Naive thymus-derived CD4-positive, alpha-beta T cell (primary cell): ENCODE measurements at regions not wholly inside any gene's neighbourhood (a gene's known extent, or its start where the extent isn't known, plus 50 kb on each side); places are given as distances from the start of the nearest gene placed in this dataset.

Experiments used
- ATAC-seq: fragments of 150-1000 bp; cut with Tn5 transposase; 2 replicates; pipeline ENCODE4 v1.10.0; 2021; ENCODE audit warnings: mild to moderate bottlenecking, moderate library complexity
- CTCF ChIA-PET: fragments of 350-600 bp; sonication (Branson Sonifier 250); formaldehyde crosslinking; loops from one replicate; lab custom pipeline; 2021; ENCODE audit warnings: antibody characterized with exemption; lab: Charles Lee
- POLR2A ChIA-PET: fragments of 350-600 bp; sonication (Branson Sonifier 250); formaldehyde crosslinking; loops from one replicate; lab custom pipeline; 2021; ENCODE audit warnings: antibody characterized with exemption, inconsistent platforms; lab: Charles Lee
- DNase-seq, 9 donors: peaks; one replicate each; pipeline versions ENCODE4 v3.0.0 to v3.0.0-alpha.2; 2020 to 2022; ENCODE audit warnings: mixed read lengths in 1 of 9
- H3K27ac ChIP-seq: one replicate; pipeline ENCODE4 v1.7.0; 2013; ENCODE audit warnings: mild to moderate bottlenecking, low read depth, low read length, moderate library complexity
- H3K27me3 ChIP-seq, 2 donors: one replicate each; pipeline ENCODE4 v1.7.0; 2013; ENCODE audit warnings: low read length in 2 of 2, mild to moderate bottlenecking in 2 of 2, moderate library complexity in 2 of 2; ENCODE audit not compliant: control insufficient read depth in 2 of 2, insufficient read depth in 2 of 2
- H3K36me3 ChIP-seq, 3 experiments: 1 replicate in 2 of 3; 2 replicates in 1 of 3; pipeline ENCODE4 v1.7.0; 2013; ENCODE audit warnings: low read length in 3 of 3, mild to moderate bottlenecking in 3 of 3, moderate library complexity in 1 of 3; ENCODE audit not compliant: insufficient read depth in 3 of 3, control insufficient read depth in 2 of 3
- H3K4me1 ChIP-seq, 2 donors: one replicate each; pipeline ENCODE4 v1.7.0; 2013; ENCODE audit warnings: low read length in 2 of 2, mild to moderate bottlenecking in 2 of 2, moderate library complexity in 1 of 2; ENCODE audit not compliant: control insufficient read depth in 2 of 2, insufficient read depth in 2 of 2
- H3K4me3 ChIP-seq: 2 replicates; pipeline ENCODE4 v1.7.0; 2013; ENCODE audit warnings: mild to moderate bottlenecking, low read length
- H3K9me3 ChIP-seq, 3 experiments: 1 replicate in 2 of 3; 2 replicates in 1 of 3; pipeline ENCODE4 v1.7.0; 2013; ENCODE audit warnings: low read length in 3 of 3; ENCODE audit not compliant: control insufficient read depth in 2 of 3
- H3K27ac Mint-ChIP-seq, 9 donors: one replicate each; pipeline ENCODE4 v1.8.0; 2020 to 2022; ENCODE audit warnings: mixed read lengths in 9 of 9, mild to moderate bottlenecking in 8 of 9, moderate library complexity in 5 of 9, inconsistent platforms in 2 of 9
- H3K27me3 Mint-ChIP-seq, 5 donors: one replicate each; pipeline ENCODE4 v1.8.0; 2021 to 2022; ENCODE audit warnings: mixed read lengths in 5 of 5, mild to moderate bottlenecking in 1 of 5
- H3K36me3 Mint-ChIP-seq, 5 donors: one replicate each; pipeline ENCODE4 v1.8.0; 2020 to 2022; ENCODE audit warnings: mixed read lengths in 5 of 5, mild to moderate bottlenecking in 3 of 5, inconsistent platforms in 1 of 5
- H3K4me1 Mint-ChIP-seq, 7 donors: one replicate each; pipeline ENCODE4 v1.8.0; 2020 to 2022; ENCODE audit warnings: mixed read lengths in 7 of 7, mild to moderate bottlenecking in 3 of 7, inconsistent platforms in 1 of 7
- H3K4me3 Mint-ChIP-seq, 10 donors: one replicate each; pipeline ENCODE4 v1.8.0; 2020 to 2022; ENCODE audit warnings: mild to moderate bottlenecking in 10 of 10, mixed read lengths in 10 of 10, moderate library complexity in 6 of 10, inconsistent platforms in 2 of 10
- H3K9me3 Mint-ChIP-seq, 11 donors: one replicate each; pipeline ENCODE4 v1.8.0; 2020 to 2022; ENCODE audit warnings: mixed read lengths in 11 of 11, mild to moderate bottlenecking in 4 of 11, inconsistent platforms in 1 of 11, moderate library complexity in 1 of 11
- intact Hi-C, 2 donors: fragments of 100-400 bp; cut with micrococcal nuclease; formaldehyde crosslinking; loops; one replicate each; pipeline ENCODE4 v1.15.1; 2023

GRCh38 chr22:34526681-34527080 lies 539.3 kb upstream of the ISX start:
- Histone ChIP-seq H3K27me3 (no peaks in the 10 kb centered on the region), H3K4me1 (no peaks in the 10 kb centered on the region), H3K27ac (no peak overlapping the region), H3K36me3 (no peaks in the 10 kb centered on the region), H3K4me3 (no peak overlapping the region), H3K9me3 (no peaks in the 10 kb centered on the region)
- H3K4me3 Mint-ChIP-seq: no peak overlapping the region
- peaks cover 0 to 8% (median 4%) of the 10 kb centered on the region in 5 donors for H3K27me3 Mint-ChIP-seq
- H3K4me1 Mint-ChIP-seq: no peaks in the 10 kb centered on the region
- no peak for DNase-seq
- ATAC-seq: no peak
- POLR2A ChIA-PET: no interaction called here
- intact Hi-C loops: no loop called here
- peaks cover 0 to 4% (median 0%) of the 10 kb centered on the region in 11 donors for H3K9me3 Mint-ChIP-seq
- H3K27ac Mint-ChIP-seq: no peak overlapping the region
- no peaks in the 10 kb centered on the region for H3K36me3 Mint-ChIP-seq
- CTCF ChIA-PET: no interaction called here

- H3K36me3 Mint-ChIP-seq: no peaks in the 10 kb centered on the region
- POLR2A ChIA-PET: no interaction called here
- Histone ChIP-seq H3K9me3 (no peaks in the 10 kb centered on the region), H3K36me3 (no peaks in the 10 kb centered on the region), H3K4me1 (no peaks in the 10 kb centered on the region), H3K27ac (no peak overlapping the region), H3K4me3 (no peak overlapping the region), H3K27me3 (no peaks in the 10 kb centered on the region)
- no peak overlapping the region for H3K4me3 Mint-ChIP-seq
- intact Hi-C loops: no loop called here
- DNase-seq (no peak), ATAC-seq (no peak)
- CTCF ChIA-PET: no interaction called here
- no peak overlapping the region for H3K27ac Mint-ChIP-seq
- peaks cover 0 to 13% (median 5%) of the 10 kb centered on the region in 5 donors for H3K27me3 Mint-ChIP-seq
- peaks cover 0 to 25% (median 6%) of the 10 kb centered on the region in 11 donors for H3K9me3 Mint-ChIP-seq
- no peaks in the 10 kb centered on the region for H3K4me1 Mint-ChIP-seq
Measured at GRCh38 chr22:34534101-34534500, 531.9 kb upstream of the ISX start.

GRCh38 chr22:34567367-34567766 lies 498.6 kb upstream of the ISX start:
- H3K9me3 ChIP-seq: no peaks in the 10 kb centered on the region
- CTCF ChIA-PET: no interaction called here
- H3K4me1 ChIP-seq: no peaks in the 10 kb centered on the region
- no peaks in the 10 kb centered on the region for H3K36me3 Mint-ChIP-seq
- H3K4me3 Mint-ChIP-seq: no peak overlapping the region
- no peak overlapping the region for H3K4me3 ChIP-seq
- no peak overlapping the region for H3K27ac ChIP-seq
- no peak for DNase-seq
- H3K9me3 Mint-ChIP-seq: peaks cover 0 to 15% (median 3%) of the 10 kb centered on the region in 11 donors
- peaks cover 0 to 12% (median 6%) of the 10 kb centered on the region in 5 donors for H3K27me3 Mint-ChIP-seq
- no peaks in the 10 kb centered on the region for H3K27me3 ChIP-seq
- POLR2A ChIA-PET: no interaction called here
- intact Hi-C loops: no loop called here
- no peak overlapping the region for H3K27ac Mint-ChIP-seq
- no peaks in the 10 kb centered on the region for H3K4me1 Mint-ChIP-seq
- no peak for ATAC-seq
- no peaks in the 10 kb centered on the region for H3K36me3 ChIP-seq

- Mint-ChIP-seq H3K4me3 (no peak overlapping the region), H3K27me3 (no peaks in the 10 kb centered on the region), H3K4me1 (no peaks in the 10 kb centered on the region), H3K9me3 (peaks cover 0 to 11% (median 3%) of the 10 kb centered on the region in 11 donors), H3K36me3 (no peaks in the 10 kb centered on the region), H3K27ac (no peak overlapping the region)
- Histone ChIP-seq H3K27me3 (no peaks in the 10 kb centered on the region), H3K27ac (no peak overlapping the region), H3K4me3 (no peak overlapping the region), H3K36me3 (no peaks in the 10 kb centered on the region), H3K9me3 (no peaks in the 10 kb centered on the region), H3K4me1 (no peaks in the 10 kb centered on the region)
- ChIA-PET POLR2A (no interaction called here), CTCF (no interaction called here)
- intact Hi-C loops: no loop called here
- ATAC-seq (no peak), DNase-seq (no peak)
Measured at GRCh38 chr22:34570408-34570807, 495.6 kb upstream of the ISX start.

- no peak overlapping the region for H3K4me3 ChIP-seq
- H3K27me3 ChIP-seq: no peaks in the 10 kb centered on the region
- no peak overlapping the region for H3K27ac ChIP-seq
- Mint-ChIP-seq H3K27me3 (peaks cover 0 to 13% (median 5%) of the 10 kb centered on the region in 5 donors), H3K9me3 (peaks cover 0 to 11% (median 1%) of the 10 kb centered on the region in 11 donors), H3K36me3 (no peaks in the 10 kb centered on the region), H3K4me3 (no peak overlapping the region), H3K27ac (peak overlapping the region in 1 of 9 donors; percentile 40), H3K4me1 (no peaks in the 10 kb centered on the region)
- CTCF ChIA-PET: no interaction called here
- H3K9me3 ChIP-seq: no peaks in the 10 kb centered on the region
- DNase-seq: no peak
- ATAC-seq: no peak
- intact Hi-C loops: no loop called here
- POLR2A ChIA-PET: no interaction called here
- H3K36me3 ChIP-seq: no peaks in the 10 kb centered on the region
- no peaks in the 10 kb centered on the region for H3K4me1 ChIP-seq
Measured at GRCh38 chr22:34579519-34579918, 486.4 kb upstream of the ISX start.

- H3K27ac Mint-ChIP-seq: no peak overlapping the region
- no peaks in the 10 kb centered on the region for H3K4me1 ChIP-seq
Measured at GRCh38 chr22:34587357-34588356, 478.3 kb upstream of the ISX start.

More at GRCh38 chr22:34587357-34588356, 478.3 kb upstream of the ISX start:
- intact Hi-C loops: no loop called here
- no peaks in the 10 kb centered on the region for H3K36me3 ChIP-seq
- H3K36me3 Mint-ChIP-seq: no peaks in the 10 kb centered on the region
- peaks cover 0 to 15% (median 3%) of the 10 kb centered on the region in 5 donors for H3K27me3 Mint-ChIP-seq
- no peaks in the 10 kb centered on the region for H3K9me3 ChIP-seq
- no peak overlapping the region for H3K27ac ChIP-seq
- ATAC-seq (no peak), DNase-seq (no peak)
- no peak overlapping the region for H3K4me3 ChIP-seq
- H3K27me3 ChIP-seq: no peaks in the 10 kb centered on the region
- CTCF ChIA-PET: no interaction called here
- H3K4me1 Mint-ChIP-seq: no peaks in the 10 kb centered on the region
- peaks cover 0 to 10% (median 0%) of the 10 kb centered on the region in 11 donors for H3K9me3 Mint-ChIP-seq
- no peak overlapping the region for H3K4me3 Mint-ChIP-seq
- POLR2A ChIA-PET: no interaction called here
